ENCODE measurements at regions not wholly inside any gene's neighbourhood (a gene's known extent, or its start where the extent isn't known, plus 50 kb on each side); places are given as distances from the start of the nearest gene placed in this dataset.

DNA sequence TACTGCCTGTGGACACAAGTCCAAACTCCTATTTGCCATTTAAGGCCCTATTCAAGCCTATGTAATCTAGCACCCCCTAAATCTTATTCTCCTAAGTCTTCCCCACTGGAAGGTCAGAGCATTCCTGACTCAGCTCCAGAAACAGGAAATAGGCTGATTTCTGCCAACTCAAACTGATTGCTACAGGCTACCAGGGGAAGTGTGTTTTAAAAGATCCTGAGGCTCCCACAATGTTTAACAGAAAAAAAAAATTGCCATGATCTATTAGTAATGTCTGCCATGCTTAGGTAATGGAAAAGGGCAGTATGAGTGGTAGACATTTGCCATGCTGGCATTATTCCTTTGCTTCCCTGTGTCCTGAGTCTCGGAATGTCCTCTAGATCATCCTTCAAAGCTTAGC, 65.8 kb upstream of the BRINP1 start:
- TF ChIP-seq POLR2A (IDR thresholded peaks at IDR 0.05; ENCODE audit: low read length) = no peak
- TF ChIP-seq POLR2AphosphoS2 (conservative IDR thresholded peaks at IDR 0.05; ENCODE audit: low read length) = no peak
- TF ChIP-seq, protein P1, sequence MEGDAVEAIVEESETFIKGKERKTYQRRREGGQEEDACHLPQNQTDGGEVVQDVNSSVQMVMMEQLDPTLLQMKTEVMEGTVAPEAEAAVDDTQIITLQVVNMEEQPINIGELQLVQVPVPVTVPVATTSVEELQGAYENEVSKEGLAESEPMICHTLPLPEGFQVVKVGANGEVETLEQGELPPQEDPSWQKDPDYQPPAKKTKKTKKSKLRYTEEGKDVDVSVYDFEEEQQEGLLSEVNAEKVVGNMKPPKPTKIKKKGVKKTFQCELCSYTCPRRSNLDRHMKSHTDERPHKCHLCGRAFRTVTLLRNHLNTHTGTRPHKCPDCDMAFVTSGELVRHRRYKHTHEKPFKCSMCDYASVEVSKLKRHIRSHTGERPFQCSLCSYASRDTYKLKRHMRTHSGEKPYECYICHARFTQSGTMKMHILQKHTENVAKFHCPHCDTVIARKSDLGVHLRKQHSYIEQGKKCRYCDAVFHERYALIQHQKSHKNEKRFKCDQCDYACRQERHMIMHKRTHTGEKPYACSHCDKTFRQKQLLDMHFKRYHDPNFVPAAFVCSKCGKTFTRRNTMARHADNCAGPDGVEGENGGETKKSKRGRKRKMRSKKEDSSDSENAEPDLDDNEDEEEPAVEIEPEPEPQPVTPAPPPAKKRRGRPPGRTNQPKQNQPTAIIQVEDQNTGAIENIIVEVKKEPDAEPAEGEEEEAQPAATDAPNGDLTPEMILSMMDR (IDR thresholded peaks at IDR 0.05) = no peak
- no peak for TF ChIP-seq FOXS1 (CRISPR knock-in tag; IDR thresholded peaks at IDR 0.05)
- TF ChIP-seq, protein P2, sequence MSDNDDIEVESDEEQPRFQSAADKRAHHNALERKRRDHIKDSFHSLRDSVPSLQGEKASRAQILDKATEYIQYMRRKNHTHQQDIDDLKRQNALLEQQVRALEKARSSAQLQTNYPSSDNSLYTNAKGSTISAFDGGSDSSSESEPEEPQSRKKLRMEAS (IDR thresholded peaks at IDR 0.05) = no peak
- no peak for TF ChIP-seq EHMT2 (IDR thresholded peaks at IDR 0.05; ENCODE audit: low read depth)
- TF ChIP-seq EP300 (IDR thresholded peaks at IDR 0.05) = no peak
- TF ChIP-seq, protein P3, sequence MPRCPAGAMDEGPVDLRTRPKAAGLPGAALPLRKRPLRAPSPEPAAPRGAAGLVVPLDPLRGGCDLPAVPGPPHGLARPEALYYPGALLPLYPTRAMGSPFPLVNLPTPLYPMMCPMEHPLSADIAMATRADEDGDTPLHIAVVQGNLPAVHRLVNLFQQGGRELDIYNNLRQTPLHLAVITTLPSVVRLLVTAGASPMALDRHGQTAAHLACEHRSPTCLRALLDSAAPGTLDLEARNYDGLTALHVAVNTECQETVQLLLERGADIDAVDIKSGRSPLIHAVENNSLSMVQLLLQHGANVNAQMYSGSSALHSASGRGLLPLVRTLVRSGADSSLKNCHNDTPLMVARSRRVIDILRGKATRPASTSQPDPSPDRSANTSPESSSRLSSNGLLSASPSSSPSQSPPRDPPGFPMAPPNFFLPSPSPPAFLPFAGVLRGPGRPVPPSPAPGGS (IDR thresholded peaks at IDR 0.05) = no peak
- TF ChIP-seq ESRRA (IDR thresholded peaks at IDR 0.05; ENCODE audit: borderline replicate concordance, low read length) = no peak

All from A549 (cell line).